ENCODE measurements at regions not wholly inside any gene's neighbourhood (a gene's known extent, or its start where the extent isn't known, plus 50 kb on each side); places are given as distances from the start of the nearest gene placed in this dataset.

GRCh38 chr7:118644346-118644745 lies 419.8 kb downstream of the ANKRD7 start:
- TF ChIP-seq CTCF (IDR thresholded peaks at IDR 0.05) (no peak), EZH2 (IDR thresholded peaks at IDR 0.05; ENCODE audit: borderline replicate concordance, insufficient read depth, low read depth, low read length, poor library complexity, severe bottlenecking) (no peak)
